SK-N-MC (cell line): ENCODE measurements at regions not wholly inside any gene's neighbourhood (a gene's known extent, or its start where the extent isn't known, plus 50 kb on each side); places are given as distances from the start of the nearest gene placed in this dataset.

Experiments
- EZH2 ChIP-seq: fragments of 200-600 bp; sonication (generic); IDR thresholded peaks from one replicate; pipeline ENCODE4 v1.6.1; 2017; ENCODE audit warnings: antibody characterized with exemption
- POLR2AphosphoS5 ChIP-seq: IDR thresholded peaks from 2 replicates; pipeline ENCODE4 v1.6.1; 2012; ENCODE audit warnings: mild to moderate bottlenecking, low read depth, low read length, borderline replicate concordance

GRCh38 chr10:31102421-31102820 lies 70.8 kb upstream of the ZNF438 start:
- TF ChIP-seq POLR2AphosphoS5 (no peak), EZH2 (no peak)
